Uterus (tissue), 2 donors: ENCODE measurements at regions not wholly inside any gene's neighbourhood (a gene's known extent, or its start where the extent isn't known, plus 50 kb on each side); places are given as distances from the start of the nearest gene placed in this dataset.

Experiments used
- POLR2A ChIP-seq, 2 donors: fragments of 450-650 bp; IDR thresholded peaks; one replicate each; pipeline ENCODE4 v1.6.1; 2016; ENCODE audit warnings: antibody characterized with exemption in 2 of 2, mild to moderate bottlenecking in 1 of 2, moderate library complexity in 1 of 2
- TF ChIP-seq, protein P1 (sequence below), 4 experiments: fragments of 200-600 bp in 2 of 4; fragments of 450-650 bp in 2 of 4; sonication (generic) in 2 of 4; IDR thresholded peaks; one replicate each; pipeline ENCODE4 v1.5.1; 2016 to 2019; ENCODE audit warnings: antibody characterized with exemption in 4 of 4, mild to moderate bottlenecking in 2 of 4, moderate library complexity in 1 of 4

DNA sequence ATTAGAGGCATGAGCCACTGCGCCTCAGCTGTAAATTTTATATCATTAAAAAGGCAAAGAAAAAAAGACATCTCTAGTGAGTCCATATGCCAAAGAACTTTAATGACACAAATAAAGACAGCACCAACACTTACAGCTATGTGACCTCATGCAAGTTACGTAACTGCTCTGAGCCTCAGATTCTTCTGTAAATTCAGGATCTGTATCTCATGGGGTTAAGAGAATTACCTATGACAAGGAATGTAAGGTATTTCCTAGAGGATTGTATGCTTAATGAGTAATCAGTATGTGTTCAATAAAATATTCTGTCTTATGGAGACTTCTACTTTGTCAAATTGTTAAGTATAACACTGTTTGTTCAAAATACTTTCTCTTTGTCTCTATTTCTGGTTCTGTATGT, 274.0 kb upstream of the GLI3 start:
- TF ChIP-seq, protein P1, sequence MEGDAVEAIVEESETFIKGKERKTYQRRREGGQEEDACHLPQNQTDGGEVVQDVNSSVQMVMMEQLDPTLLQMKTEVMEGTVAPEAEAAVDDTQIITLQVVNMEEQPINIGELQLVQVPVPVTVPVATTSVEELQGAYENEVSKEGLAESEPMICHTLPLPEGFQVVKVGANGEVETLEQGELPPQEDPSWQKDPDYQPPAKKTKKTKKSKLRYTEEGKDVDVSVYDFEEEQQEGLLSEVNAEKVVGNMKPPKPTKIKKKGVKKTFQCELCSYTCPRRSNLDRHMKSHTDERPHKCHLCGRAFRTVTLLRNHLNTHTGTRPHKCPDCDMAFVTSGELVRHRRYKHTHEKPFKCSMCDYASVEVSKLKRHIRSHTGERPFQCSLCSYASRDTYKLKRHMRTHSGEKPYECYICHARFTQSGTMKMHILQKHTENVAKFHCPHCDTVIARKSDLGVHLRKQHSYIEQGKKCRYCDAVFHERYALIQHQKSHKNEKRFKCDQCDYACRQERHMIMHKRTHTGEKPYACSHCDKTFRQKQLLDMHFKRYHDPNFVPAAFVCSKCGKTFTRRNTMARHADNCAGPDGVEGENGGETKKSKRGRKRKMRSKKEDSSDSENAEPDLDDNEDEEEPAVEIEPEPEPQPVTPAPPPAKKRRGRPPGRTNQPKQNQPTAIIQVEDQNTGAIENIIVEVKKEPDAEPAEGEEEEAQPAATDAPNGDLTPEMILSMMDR (IDR thresholded peaks at IDR 0.05), result no peak
- TF ChIP-seq POLR2A (IDR thresholded peaks at IDR 0.05), result no peak
